IPS-NIHi7 (cell line): ENCODE measurements at regions not wholly inside any gene's neighbourhood (a gene's known extent, or its start where the extent isn't known, plus 50 kb on each side); places are given as distances from the start of the nearest gene placed in this dataset.
"Not testable (repeated sequence)": the region's sequence is repeated elsewhere in the genome, so short reads cannot be mapped to it uniquely, and the experiment has no call there.

ENCODE experiments used
- DNase-seq: peaks from one replicate; pipeline ENCODE4 v3.0.0; 2012; ENCODE audit warnings: mixed read lengths; ENCODE audit errors: extremely low spot score

- not testable (repeated sequence) for DNase-seq
These were observed 57.6 kb upstream of the BOLA1 start for GRCh38 chr1:149841597-149842238.

GRCh38 chr1:149842458-149843064 lies 56.8 kb upstream of the BOLA1 start:
- DNase-seq = not testable (repeated sequence)

DNA sequence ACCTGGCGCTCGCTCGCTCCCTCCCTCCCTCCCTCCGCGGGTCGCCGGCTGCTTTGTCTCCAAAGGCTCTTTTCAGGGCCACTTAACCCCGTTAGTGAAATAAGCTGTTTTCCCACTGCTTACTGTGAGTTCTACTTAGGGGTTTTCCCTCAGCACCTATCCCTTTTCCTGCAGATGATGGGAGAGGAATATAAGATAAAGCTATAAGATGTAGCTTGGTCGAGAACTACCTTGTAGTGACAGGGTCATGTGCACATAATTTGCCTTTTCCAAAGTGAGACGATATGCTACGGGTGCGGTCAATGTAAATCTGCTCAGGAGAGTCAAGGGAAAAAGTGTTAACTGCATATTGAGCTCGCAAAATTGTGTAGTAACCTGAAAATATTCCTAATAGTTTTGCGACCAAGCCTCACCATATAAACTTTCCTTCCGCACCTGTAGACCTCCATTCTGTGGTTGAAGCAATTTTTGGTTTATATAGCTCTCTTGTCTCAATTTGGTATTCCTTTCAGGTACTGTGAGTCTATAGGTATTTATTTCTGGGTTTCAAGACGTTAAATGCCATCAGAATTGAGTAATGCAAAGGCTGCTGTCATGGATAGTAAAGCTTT lies 55.8 kb upstream of the BOLA1 start:
- DNase-seq = no peak

- DNase-seq = no peak
These were observed 55.3 kb upstream of the BOLA1 start for GRCh38 chr1:149844101-149844500.

DNA sequence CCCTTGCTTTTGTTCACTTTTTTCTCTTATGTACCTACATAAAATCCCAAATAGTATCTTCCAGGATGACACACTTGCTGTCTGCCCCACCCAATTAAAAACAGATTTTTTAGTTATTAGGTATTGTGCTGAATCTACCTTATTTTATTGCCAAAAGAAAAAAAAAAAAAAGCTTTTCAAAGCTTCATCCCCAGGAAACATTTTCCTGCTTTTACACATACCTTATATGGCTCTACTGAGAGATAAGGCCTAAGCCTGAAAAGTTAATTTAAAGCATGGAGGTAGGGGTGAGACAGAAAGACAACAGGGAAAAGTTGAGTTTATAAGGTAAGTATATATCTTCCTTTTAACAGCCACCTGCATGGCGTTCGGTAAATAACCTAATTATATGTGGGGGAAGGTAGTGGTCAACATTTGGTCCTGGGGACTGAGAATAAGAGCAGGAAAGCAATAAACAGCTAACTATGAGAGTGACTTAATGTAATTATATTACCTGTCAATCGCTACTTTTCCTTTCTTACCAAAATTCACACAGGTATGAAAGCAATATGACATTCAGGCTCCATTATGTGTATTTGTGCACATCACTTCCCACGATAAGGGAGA lies 54.6 kb upstream of the BOLA1 start:
- no peak for DNase-seq

DNA sequence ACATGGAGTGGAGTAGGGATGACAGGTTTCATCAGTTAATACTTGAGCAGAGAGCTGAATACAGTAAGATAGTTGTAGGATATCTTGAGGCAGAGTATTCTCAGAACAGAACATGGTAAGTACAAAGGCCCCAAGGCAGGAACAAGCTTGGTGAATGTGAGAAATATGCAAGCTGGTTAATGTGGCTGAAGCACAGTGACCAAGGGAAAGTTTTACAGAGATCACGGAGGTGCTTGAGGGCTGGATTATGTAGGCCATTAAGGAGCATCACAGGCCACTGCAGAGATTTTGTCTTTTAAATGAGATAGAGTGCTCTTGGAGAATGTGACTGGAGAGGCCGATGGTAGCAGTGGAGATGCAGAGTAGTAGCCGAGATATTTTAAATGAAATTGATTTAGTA lies 54.0 kb upstream of the BOLA1 start:
- peak; percentile 12 for DNase-seq

DNA sequence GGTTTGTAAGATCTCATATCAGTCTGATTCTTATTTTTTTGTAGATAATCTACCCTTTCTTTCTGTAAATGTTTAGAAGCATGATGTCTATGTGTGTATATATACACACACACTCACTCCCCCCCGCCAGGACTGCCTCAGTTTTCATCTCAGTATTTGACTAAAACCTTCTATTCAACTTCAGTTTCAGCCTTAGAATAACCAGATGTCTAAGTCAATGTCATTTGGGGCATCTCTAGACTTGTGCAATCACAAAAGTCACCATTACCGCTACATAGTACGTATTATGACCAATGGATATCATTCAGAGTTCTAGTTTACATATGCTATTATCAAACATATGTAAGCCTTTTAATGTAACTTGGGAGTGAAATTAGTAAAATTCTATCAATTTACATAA lies 53.3 kb upstream of the BOLA1 start:
- DNase-seq = no peak

GRCh38 chr1:149846593-149847466 lies 52.5 kb upstream of the BOLA1 start:
- no peak for DNase-seq

DNA sequence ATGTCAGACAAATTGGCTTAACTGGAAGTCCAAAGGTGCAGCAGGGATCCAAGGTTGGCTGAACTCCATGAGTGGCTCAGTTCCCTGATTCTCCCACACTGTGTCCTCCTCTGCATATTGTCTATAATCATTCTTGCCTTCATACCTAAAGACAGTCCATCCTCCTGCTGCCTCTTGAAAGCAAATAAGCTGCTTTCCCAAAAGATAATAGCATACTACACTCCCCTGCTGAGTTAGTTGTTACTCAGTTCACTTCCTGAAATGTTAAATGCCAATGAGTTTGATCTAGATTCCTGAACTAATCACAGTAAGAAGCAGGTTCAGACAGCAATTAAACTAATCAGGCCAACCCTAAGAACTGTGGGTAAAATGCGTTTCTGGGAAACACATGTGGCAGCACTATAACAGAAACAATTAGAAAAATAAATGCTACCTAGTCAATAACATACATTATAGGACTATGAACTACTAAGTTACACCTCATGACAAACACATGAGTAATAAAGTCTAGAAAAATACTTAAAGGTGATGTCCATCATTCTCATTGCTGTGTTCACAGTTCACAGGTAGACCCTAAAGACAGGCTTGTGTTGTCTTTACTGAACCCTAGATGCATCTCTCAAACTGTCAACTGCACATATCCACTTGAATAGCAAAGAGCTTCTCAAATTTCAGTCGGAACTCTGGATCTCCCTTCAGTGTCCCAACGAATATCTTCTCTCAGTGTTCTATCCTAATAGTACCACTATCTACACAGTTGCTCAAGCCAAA lies 50.8 kb upstream of the BOLA1 start:
- DNase-seq = no peak

- no peak for DNase-seq
These were observed 50.0 kb upstream of the BOLA1 start for GRCh38 chr1:149849111-149849946.
